ENCODE measurements at regions not wholly inside any gene's neighbourhood (a gene's known extent, or its start where the extent isn't known, plus 50 kb on each side); places are given as distances from the start of the nearest gene placed in this dataset.

DNA sequence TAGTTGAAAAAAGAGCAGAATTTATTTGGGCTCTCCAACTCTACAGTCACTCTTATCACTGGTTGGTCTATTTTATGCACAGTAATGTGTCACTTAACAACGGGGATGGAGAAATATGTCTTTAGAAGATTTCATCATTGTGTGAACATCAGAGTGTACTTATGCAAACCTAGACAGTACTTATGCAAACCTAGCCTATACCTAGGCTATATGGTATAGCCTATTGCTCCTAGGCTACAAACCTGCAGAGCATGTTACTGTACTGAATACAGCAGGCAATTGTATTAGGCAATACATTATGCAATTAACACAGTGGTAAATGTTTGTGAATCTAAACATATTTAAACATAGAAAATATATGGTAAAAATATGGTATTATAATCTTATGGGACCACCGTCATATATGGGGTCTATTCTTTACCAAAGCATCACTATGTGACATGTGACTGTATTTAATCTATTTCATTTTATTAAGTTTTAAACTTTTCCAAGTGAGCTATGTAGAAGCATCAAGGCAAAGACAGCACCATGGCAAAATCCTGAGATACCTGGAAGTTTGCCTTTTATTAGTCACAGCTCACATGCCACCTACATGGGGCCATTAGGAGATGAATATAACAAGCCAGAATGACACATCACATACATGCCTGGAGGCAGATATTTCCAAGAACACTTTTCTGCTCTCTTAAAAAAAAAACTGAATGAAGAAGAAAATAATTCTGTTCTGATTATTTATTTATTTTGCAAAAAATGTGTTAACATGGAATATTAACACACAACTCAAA, 537.4 kb downstream of the TUSC7 start:
- H3K4me1 ChIP-seq (ENCODE audit: low read depth): no peaks in the 10 kb centered on the region
- no peak for ATAC-seq
- no peak overlapping the region for H3K4me3 ChIP-seq
- TF ChIP-seq, protein P1, sequence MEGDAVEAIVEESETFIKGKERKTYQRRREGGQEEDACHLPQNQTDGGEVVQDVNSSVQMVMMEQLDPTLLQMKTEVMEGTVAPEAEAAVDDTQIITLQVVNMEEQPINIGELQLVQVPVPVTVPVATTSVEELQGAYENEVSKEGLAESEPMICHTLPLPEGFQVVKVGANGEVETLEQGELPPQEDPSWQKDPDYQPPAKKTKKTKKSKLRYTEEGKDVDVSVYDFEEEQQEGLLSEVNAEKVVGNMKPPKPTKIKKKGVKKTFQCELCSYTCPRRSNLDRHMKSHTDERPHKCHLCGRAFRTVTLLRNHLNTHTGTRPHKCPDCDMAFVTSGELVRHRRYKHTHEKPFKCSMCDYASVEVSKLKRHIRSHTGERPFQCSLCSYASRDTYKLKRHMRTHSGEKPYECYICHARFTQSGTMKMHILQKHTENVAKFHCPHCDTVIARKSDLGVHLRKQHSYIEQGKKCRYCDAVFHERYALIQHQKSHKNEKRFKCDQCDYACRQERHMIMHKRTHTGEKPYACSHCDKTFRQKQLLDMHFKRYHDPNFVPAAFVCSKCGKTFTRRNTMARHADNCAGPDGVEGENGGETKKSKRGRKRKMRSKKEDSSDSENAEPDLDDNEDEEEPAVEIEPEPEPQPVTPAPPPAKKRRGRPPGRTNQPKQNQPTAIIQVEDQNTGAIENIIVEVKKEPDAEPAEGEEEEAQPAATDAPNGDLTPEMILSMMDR (IDR thresholded peaks at IDR 0.05): no peak
- intact Hi-C loops (cut with DNase I, micrococcal nuclease): no loop called here
- no peaks in the 10 kb centered on the region for H3K36me3 ChIP-seq (ENCODE audit: low read depth)
- no peak for DNase-seq
- H3K9me3 ChIP-seq: no peaks in the 10 kb centered on the region

DNA sequence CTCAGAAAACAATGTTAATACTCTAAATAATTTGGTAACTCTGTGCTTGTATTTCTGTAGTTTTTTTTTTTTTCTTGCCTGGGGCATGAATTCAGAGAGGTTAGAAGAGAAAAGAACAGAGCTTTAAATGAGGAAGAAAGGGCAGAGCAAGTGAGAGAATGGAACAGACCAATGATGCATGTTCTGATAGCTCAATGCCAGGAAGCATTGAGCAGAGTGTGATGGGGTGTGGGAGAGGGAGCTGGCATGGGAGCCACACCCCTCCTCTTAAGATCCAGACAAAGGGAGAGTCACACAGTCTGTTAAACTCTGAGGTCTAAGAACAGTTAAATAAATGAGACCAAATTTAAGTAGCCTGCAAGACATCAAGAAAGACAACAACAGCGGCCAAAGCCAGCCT, 538.6 kb downstream of the TUSC7 start:
- DNase-seq (no peak), ATAC-seq (peak; percentile 15)
- Histone ChIP-seq H3K36me3 (ENCODE audit: low read depth) (no peaks in the 10 kb centered on the region), H3K4me3 (no peak overlapping the region), H3K9me3 (no peaks in the 10 kb centered on the region), H3K4me1 (ENCODE audit: low read depth) (no peaks in the 10 kb centered on the region)
- intact Hi-C loops (cut with DNase I, micrococcal nuclease): no loop called here
- TF ChIP-seq, protein P1 (IDR thresholded peaks at IDR 0.05): no peak

DNA sequence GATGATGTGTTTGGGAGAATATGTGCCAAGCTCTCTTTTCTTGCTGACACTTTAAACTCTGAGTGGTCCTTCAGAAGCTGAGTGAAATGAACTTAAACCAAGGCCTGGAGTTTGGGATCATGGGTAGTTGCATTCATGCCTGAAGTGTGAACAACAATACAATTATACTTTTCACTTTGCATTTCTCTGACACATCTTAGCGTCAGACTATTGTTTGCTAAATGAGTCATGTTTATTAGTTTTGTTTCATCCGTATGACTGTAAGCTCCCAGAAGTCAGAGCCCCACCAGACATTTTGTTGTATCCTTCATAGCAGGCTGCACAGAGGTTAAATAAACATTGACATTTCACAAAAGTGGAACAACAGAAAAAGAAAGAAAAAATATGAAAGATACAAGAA, 542.6 kb downstream of the TUSC7 start:
- DNase-seq: no peak
- intact Hi-C loops (cut with DNase I, micrococcal nuclease): no loop called here
- Histone ChIP-seq H3K9me3 (no peaks in the 10 kb centered on the region), H3K4me1 (ENCODE audit: low read depth) (no peaks in the 10 kb centered on the region), H3K4me3 (no peak overlapping the region), H3K36me3 (ENCODE audit: low read depth) (no peaks in the 10 kb centered on the region)
- TF ChIP-seq, protein P1 (IDR thresholded peaks at IDR 0.05): no peak
- ATAC-seq: peak; percentile 90

DNA sequence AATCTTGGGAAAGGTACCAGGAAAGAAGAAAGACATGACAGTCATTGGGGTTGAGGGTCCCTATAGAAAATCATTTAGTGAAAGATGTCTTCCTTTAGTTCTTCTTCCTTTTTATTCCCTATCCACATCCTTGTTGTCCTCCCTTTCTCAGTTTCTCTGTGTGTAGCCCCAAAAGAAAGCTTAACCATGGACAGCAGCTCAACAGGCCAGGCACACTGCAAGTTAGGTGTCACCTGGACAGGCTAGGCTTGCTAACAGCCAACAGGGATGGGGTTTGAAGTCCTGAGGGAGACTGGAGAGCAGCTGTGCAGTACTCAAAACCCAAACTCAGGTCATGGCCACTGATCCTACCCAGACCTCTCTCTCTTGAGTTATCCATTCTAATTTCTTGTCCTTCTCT, 543.1 kb downstream of the TUSC7 start:
- Histone ChIP-seq H3K36me3 (ENCODE audit: low read depth) (no peaks in the 10 kb centered on the region), H3K4me3 (no peak overlapping the region), H3K9me3 (no peaks in the 10 kb centered on the region), H3K4me1 (ENCODE audit: low read depth) (no peaks in the 10 kb centered on the region)
- ATAC-seq (peak; percentile 14), DNase-seq (no peak)
- intact Hi-C loops (cut with DNase I, micrococcal nuclease): no loop called here
- TF ChIP-seq, protein P1 (IDR thresholded peaks at IDR 0.05): no peak

DNA sequence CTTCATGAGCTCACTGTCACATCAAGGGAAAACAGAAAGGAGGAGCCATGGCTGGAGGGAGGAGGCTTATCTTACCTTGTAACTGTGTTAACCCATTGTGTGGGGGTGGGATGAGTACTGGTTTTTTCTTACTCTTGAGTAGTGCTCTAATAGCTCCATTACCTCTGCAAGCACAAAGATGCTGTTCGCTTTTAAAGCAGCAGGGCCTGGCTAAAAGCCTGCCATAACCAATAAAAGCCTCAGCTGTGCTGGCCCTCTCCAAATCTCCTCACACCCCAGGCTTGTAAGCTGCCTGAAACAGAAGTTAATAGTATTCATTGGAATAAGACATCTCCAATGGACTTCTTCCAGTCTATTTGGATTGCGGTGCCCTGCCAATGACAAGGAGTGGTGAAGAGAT, 544.1 kb downstream of the TUSC7 start:
- H3K9me3 ChIP-seq: no peaks in the 10 kb centered on the region
- TF ChIP-seq, protein P1 (IDR thresholded peaks at IDR 0.05): no peak
- no peaks in the 10 kb centered on the region for H3K36me3 ChIP-seq (ENCODE audit: low read depth)
- no peaks in the 10 kb centered on the region for H3K4me1 ChIP-seq (ENCODE audit: low read depth)
- ATAC-seq (no peak), DNase-seq (no peak)
- intact Hi-C loops (cut with DNase I, micrococcal nuclease): no loop called here
- H3K4me3 ChIP-seq: no peak overlapping the region
